Brain microvascular endothelial cell (primary cell): ENCODE measurements at regions not wholly inside any gene's neighbourhood (a gene's known extent, or its start where the extent isn't known, plus 50 kb on each side); places are given as distances from the start of the nearest gene placed in this dataset.

ENCODE experiments used
- DNase-seq: peaks from one replicate; pipeline ENCODE4 v3.0.0-alpha.2; 2020
- H3K27ac ChIP-seq: fragments of 250-450 bp; sonication (Bioruptor Pico); 2 replicates; pipeline ENCODE4 v1.5.1; 2020; ENCODE audit warnings: mild to moderate bottlenecking, moderate library complexity
- H3K27me3 ChIP-seq: fragments of 250-450 bp; sonication (Bioruptor Pico); replicated peaks from 2 replicates; pipeline ENCODE4 v1.5.1; 2020; ENCODE audit warnings: mild to moderate bottlenecking
- H3K36me3 ChIP-seq: fragments of 250-450 bp; sonication (Bioruptor Pico); replicated peaks from 2 replicates; pipeline ENCODE4 v1.5.1; 2020; ENCODE audit warnings: mild to moderate bottlenecking
- H3K4me3 ChIP-seq: 2 replicates; pipeline ENCODE4 v1.5.1; 2011; ENCODE audit warnings: low read depth, mild to moderate bottlenecking, control low read depth, low read length, moderate library complexity
- in situ Hi-C: cut with HindIII; loops from 2 replicates; pipeline ENCODE4 v1.10.0; 2017; ENCODE audit warnings: low sequenced_read_pairs, low pct_ligation_motif_present
- TF ChIP-seq, protein P1 (sequence below): IDR thresholded peaks from 2 replicates; pipeline ENCODE4 v1.5.1; 2011; ENCODE audit warnings: low read depth, mild to moderate bottlenecking, moderate library complexity, low read length, control low read depth, inconsistent platforms; ENCODE audit errors: missing control alignments

DNA sequence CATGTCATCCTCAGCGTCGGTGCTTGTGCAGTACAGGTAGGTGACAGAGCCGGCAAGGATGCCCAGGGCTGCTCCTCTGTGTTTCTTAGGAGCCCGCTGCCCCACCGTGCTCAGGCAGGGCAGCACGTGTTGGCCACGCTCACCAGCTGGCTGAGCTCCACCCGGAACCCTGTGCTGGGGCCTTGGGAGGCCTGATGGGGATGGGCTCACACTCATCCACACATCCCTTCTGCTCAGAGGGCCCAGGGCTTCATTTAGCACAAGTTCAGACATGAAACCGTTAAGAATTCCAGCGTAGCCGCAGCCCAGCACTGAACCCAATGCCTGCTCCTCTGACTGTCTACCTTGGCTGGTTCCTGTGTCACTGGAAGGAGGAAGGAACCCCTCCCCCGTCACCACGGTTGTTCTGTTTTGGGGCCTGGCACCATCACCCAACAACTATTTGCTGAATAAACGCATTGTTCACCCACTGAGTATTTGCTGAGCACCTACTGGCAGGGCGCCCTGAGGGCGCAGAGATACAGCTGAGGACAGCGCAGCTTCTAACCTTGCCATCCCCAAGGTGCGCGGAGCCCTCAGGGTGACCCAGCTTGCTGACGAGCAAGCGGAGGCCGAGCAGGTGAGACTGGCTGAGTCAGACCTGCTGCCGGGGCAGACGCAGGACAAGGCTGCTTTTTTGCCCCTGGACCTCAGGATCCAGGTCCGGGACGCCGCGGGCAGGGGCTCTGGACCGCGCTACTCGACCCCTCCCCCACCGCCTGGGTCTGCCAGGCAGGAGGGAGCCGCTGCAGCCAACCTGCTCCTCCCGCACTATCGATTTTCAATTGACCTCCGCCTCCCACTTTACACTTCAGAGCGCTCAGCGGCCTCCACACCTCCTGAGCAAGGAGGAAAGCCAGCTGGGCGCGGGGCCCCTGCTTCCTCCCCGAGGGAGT lies 50.6 kb upstream of the RET start:
- no peak overlapping the region for H3K27ac ChIP-seq
- DNase-seq: no peak
- TF ChIP-seq, protein P1, sequence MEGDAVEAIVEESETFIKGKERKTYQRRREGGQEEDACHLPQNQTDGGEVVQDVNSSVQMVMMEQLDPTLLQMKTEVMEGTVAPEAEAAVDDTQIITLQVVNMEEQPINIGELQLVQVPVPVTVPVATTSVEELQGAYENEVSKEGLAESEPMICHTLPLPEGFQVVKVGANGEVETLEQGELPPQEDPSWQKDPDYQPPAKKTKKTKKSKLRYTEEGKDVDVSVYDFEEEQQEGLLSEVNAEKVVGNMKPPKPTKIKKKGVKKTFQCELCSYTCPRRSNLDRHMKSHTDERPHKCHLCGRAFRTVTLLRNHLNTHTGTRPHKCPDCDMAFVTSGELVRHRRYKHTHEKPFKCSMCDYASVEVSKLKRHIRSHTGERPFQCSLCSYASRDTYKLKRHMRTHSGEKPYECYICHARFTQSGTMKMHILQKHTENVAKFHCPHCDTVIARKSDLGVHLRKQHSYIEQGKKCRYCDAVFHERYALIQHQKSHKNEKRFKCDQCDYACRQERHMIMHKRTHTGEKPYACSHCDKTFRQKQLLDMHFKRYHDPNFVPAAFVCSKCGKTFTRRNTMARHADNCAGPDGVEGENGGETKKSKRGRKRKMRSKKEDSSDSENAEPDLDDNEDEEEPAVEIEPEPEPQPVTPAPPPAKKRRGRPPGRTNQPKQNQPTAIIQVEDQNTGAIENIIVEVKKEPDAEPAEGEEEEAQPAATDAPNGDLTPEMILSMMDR: no peak
- peaks cover 5% of the 10 kb centered on the region for H3K27me3 ChIP-seq
- in situ Hi-C loops: no loop called here
- H3K36me3 ChIP-seq: no peaks in the 10 kb centered on the region
- no peak overlapping the region for H3K4me3 ChIP-seq
